Hepatocyte (in vitro differentiated cells): ENCODE measurements at regions not wholly inside any gene's neighbourhood (a gene's known extent, or its start where the extent isn't known, plus 50 kb on each side); places are given as distances from the start of the nearest gene placed in this dataset.
A peak's percentile ranks its signal among the peaks of the same experiment; 100 is the strongest.

Source experiments
- DNase-seq: peaks from one replicate; pipeline ENCODE4 v3.0.0-alpha.2; 2016; ENCODE audit warnings: low spot score
- H2AFZ ChIP-seq: fragments of 200-600 bp; sonication (generic); 2 replicates; pipeline ENCODE4 v1.6.0; 2016; ENCODE audit warnings: antibody characterized with exemption, mild to moderate bottlenecking
- H3K27ac ChIP-seq: fragments of 200-600 bp; sonication (generic); 2 replicates; pipeline ENCODE4 v1.5.1; 2016; ENCODE audit warnings: mild to moderate bottlenecking
- H3K27me3 ChIP-seq: fragments of 200-600 bp; sonication (generic); 2 replicates; pipeline ENCODE4 v1.6.1; 2016
- H3K36me3 ChIP-seq: fragments of 200-600 bp; sonication (generic); replicated peaks from 2 replicates; pipeline ENCODE4 v1.5.1; 2016; ENCODE audit warnings: low read depth; ENCODE audit not compliant: insufficient read depth
- H3K4me1 ChIP-seq: fragments of 200-600 bp; sonication (generic); 2 replicates; pipeline ENCODE4 v1.5.1; 2016; ENCODE audit warnings: mild to moderate bottlenecking, moderate library complexity; ENCODE audit not compliant: insufficient read depth
- H3K4me2 ChIP-seq: fragments of 200-600 bp; sonication (generic); 2 replicates; pipeline ENCODE4 v1.6.0; 2016
- H3K4me3 ChIP-seq: fragments of 200-600 bp; sonication (generic); 2 replicates; pipeline ENCODE4 v1.5.1; 2016; ENCODE audit warnings: mild to moderate bottlenecking
- H3K79me2 ChIP-seq: fragments of 200-600 bp; sonication (generic); 2 replicates; pipeline ENCODE4 v1.6.0; 2017; ENCODE audit warnings: mild to moderate bottlenecking
- H3K9me2 ChIP-seq: fragments of 200-600 bp; sonication (generic); replicated peaks from 2 replicates; pipeline ENCODE4 v1.6.0; 2017; ENCODE audit warnings: mild to moderate bottlenecking; ENCODE audit not compliant: insufficient read depth
- H3K9me3 ChIP-seq: fragments of 200-600 bp; sonication (generic); 2 replicates; pipeline ENCODE4 v1.5.1; 2016; ENCODE audit warnings: low read depth, mild to moderate bottlenecking
- H4K20me1 ChIP-seq: fragments of 200-600 bp; sonication (generic); 2 replicates; pipeline ENCODE4 v1.6.0; 2016; ENCODE audit warnings: mild to moderate bottlenecking; ENCODE audit not compliant: insufficient read depth, poor library complexity, severe bottlenecking
- EZH2 ChIP-seq: fragments of 200-600 bp; sonication (generic); IDR thresholded peaks from 2 replicates; pipeline ENCODE4 v1.6.1; 2016; ENCODE audit warnings: antibody characterized with exemption, mild to moderate bottlenecking, borderline replicate concordance
- EZH2phosphoT487 ChIP-seq: fragments of 200-600 bp; sonication (generic); IDR thresholded peaks from one replicate; pipeline ENCODE4 v1.6.1; 2018; ENCODE audit warnings: antibody characterized with exemption, mild to moderate bottlenecking, low read depth, moderate library complexity; ENCODE audit not compliant: unreplicated experiment, severe bottlenecking
- whole genome bisulfite sequencing: methylation state at CpG from one replicate; pipeline ENCODE4 v1.1.6; 2016; ENCODE audit warnings: low lambda C conversion rate; ENCODE audit errors: missing lambda C conversion rate; 5-methylcytosine and 5-hydroxymethylcytosine counted together
- TF ChIP-seq, protein P1 (sequence below): fragments of 200-600 bp; sonication (generic); IDR thresholded peaks from 2 replicates; pipeline ENCODE4 v1.5.1; 2016; ENCODE audit warnings: antibody characterized with exemption, mild to moderate bottlenecking; ENCODE audit not compliant: poor library complexity

DNA sequence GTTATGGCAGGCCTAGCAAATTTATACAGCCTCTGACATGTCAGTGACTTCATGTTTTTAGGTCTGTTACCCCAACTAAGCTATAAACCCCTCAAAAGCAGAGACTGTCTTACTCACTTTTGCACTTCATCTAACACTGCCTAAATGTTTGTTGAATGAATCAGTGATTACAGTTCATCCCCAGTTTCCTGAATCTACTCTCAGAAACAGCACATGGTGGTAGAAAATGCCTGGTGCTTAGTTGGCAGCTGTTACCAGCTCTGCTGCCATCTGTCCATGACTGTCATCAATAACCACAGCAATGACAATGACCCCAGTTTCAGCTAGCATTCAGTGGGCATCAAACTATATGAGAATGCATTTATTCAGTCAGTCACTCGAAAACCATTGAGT is 110.5 kb upstream of the SERBP1 start:
- H4K20me1 ChIP-seq = no peaks in the 10 kb centered on the region
- H3K9me3 ChIP-seq = no peaks in the 10 kb centered on the region
- H2AFZ ChIP-seq = no peak overlapping the region
- 96% methylated on average over 1 of the region's 1 CpG for WGBS
- no peak for TF ChIP-seq EZH2
- no peak for TF ChIP-seq EZH2phosphoT487
- TF ChIP-seq, protein P1, sequence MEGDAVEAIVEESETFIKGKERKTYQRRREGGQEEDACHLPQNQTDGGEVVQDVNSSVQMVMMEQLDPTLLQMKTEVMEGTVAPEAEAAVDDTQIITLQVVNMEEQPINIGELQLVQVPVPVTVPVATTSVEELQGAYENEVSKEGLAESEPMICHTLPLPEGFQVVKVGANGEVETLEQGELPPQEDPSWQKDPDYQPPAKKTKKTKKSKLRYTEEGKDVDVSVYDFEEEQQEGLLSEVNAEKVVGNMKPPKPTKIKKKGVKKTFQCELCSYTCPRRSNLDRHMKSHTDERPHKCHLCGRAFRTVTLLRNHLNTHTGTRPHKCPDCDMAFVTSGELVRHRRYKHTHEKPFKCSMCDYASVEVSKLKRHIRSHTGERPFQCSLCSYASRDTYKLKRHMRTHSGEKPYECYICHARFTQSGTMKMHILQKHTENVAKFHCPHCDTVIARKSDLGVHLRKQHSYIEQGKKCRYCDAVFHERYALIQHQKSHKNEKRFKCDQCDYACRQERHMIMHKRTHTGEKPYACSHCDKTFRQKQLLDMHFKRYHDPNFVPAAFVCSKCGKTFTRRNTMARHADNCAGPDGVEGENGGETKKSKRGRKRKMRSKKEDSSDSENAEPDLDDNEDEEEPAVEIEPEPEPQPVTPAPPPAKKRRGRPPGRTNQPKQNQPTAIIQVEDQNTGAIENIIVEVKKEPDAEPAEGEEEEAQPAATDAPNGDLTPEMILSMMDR = no peak
- no peaks in the 10 kb centered on the region for H3K27me3 ChIP-seq
- no peaks in the 10 kb centered on the region for H3K79me2 ChIP-seq
- peak overlapping the region; percentile 24 for H3K27ac ChIP-seq
- H3K36me3 ChIP-seq = no peaks in the 10 kb centered on the region
- H3K4me3 ChIP-seq = no peak overlapping the region
- H3K4me1 ChIP-seq = no peaks in the 10 kb centered on the region
- no peaks in the 10 kb centered on the region for H3K9me2 ChIP-seq
- no peak overlapping the region for H3K4me2 ChIP-seq
- DNase-seq = no peak

DNA sequence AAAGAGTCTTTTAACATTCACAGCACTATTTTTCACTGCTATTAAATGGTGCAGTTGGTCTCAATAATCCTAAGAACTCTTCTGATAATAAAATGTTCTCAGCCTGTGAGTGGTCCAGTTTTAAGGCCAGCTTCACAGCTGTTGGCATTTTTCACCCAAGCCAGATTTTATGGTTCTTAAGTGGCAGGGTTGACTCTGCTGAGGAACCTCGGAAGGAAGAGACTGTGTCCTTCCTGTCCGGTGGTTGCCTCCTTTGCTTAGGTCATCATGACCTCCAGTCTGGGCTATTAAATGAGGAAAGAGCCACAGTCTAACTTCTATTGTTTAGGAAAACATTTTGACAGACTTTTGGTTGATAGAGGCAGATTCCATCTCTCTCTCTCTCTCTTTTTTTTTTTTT is 112.5 kb upstream of the SERBP1 start:
- H3K9me2 ChIP-seq = no peaks in the 10 kb centered on the region
- 81% methylated on average over 2 of the region's 2 CpGs for WGBS
- H3K27me3 ChIP-seq = no peaks in the 10 kb centered on the region
- no peak overlapping the region for H3K4me2 ChIP-seq
- no peaks in the 10 kb centered on the region for H4K20me1 ChIP-seq
- TF ChIP-seq EZH2phosphoT487 = no peak
- TF ChIP-seq, protein P1 = no peak
- no peak for TF ChIP-seq EZH2
- no peak overlapping the region for H3K4me3 ChIP-seq
- no peaks in the 10 kb centered on the region for H3K9me3 ChIP-seq
- H3K36me3 ChIP-seq = no peaks in the 10 kb centered on the region
- DNase-seq = no peak
- no peaks in the 10 kb centered on the region for H3K79me2 ChIP-seq
- no peak overlapping the region for H2AFZ ChIP-seq
- no peaks in the 10 kb centered on the region for H3K4me1 ChIP-seq
- H3K27ac ChIP-seq = no peak overlapping the region

DNA sequence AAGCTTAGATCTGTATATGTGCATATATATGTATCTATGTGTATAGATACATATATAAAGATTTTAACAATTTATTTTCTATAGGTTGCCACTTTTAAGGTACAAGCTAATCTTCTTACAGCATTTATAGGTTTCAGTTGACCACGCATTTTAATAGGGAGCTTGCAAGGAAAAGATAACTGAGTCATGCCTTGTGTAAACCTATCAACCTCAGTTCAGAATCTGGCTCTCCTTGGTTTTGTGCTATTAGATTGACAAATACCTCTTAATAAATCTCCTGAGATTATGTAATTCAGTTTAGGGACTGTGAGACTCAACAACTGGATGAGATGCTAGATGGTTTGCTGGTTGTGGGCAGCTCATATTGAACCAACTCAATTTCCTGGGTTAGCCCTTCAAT is 114.7 kb upstream of the SERBP1 start:
- no peak for DNase-seq
- TF ChIP-seq EZH2 (no peak), EZH2phosphoT487 (no peak)
- TF ChIP-seq, protein P1 = no peak
- Histone ChIP-seq H2AFZ (no peak overlapping the region), H3K4me3 (no peak overlapping the region), H3K79me2 (no peaks in the 10 kb centered on the region), H3K4me1 (no peaks in the 10 kb centered on the region), H3K4me2 (no peak overlapping the region), H3K36me3 (no peaks in the 10 kb centered on the region), H3K9me3 (no peaks in the 10 kb centered on the region), H3K27ac (no peak overlapping the region), H3K27me3 (no peaks in the 10 kb centered on the region), H3K9me2 (no peaks in the 10 kb centered on the region), H4K20me1 (no peaks in the 10 kb centered on the region)
- 62% methylated on average over 1 of the region's 1 CpG for WGBS

DNA sequence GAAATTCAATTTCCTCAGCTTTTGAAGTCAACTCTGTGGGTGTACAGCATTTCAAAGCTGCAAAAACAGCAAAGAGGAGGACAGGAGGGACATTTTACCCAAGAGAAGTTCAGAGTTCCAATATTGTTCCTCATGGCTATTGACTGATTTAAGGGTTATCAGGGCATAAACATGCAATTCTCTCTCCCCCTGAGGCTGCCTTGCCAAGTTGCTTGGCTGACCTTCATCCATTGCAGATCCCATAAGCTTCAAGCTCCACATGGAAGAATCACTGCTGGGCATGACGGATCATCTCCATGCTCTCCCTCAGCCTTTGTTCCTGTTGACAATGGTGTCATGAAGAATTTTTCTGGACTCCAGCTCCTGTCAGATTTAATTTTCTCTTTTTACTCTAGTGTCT is 115.2 kb upstream of the SERBP1 start:
- Histone ChIP-seq H3K4me2 (no peak overlapping the region), H3K4me1 (no peaks in the 10 kb centered on the region), H3K9me2 (no peaks in the 10 kb centered on the region), H4K20me1 (no peaks in the 10 kb centered on the region), H3K79me2 (no peaks in the 10 kb centered on the region), H3K9me3 (no peaks in the 10 kb centered on the region), H3K36me3 (no peaks in the 10 kb centered on the region), H3K27ac (no peak overlapping the region), H3K27me3 (no peaks in the 10 kb centered on the region), H3K4me3 (no peak overlapping the region), H2AFZ (no peak overlapping the region)
- DNase-seq = no peak
- TF ChIP-seq, protein P1 = no peak
- TF ChIP-seq EZH2 (no peak), EZH2phosphoT487 (no peak)
- 95% methylated on average over 1 of the region's 1 CpG for whole genome bisulfite sequencing
